ENCODE measurements at regions not wholly inside any gene's neighbourhood (a gene's known extent, or its start where the extent isn't known, plus 50 kb on each side); places are given as distances from the start of the nearest gene placed in this dataset.

DNA sequence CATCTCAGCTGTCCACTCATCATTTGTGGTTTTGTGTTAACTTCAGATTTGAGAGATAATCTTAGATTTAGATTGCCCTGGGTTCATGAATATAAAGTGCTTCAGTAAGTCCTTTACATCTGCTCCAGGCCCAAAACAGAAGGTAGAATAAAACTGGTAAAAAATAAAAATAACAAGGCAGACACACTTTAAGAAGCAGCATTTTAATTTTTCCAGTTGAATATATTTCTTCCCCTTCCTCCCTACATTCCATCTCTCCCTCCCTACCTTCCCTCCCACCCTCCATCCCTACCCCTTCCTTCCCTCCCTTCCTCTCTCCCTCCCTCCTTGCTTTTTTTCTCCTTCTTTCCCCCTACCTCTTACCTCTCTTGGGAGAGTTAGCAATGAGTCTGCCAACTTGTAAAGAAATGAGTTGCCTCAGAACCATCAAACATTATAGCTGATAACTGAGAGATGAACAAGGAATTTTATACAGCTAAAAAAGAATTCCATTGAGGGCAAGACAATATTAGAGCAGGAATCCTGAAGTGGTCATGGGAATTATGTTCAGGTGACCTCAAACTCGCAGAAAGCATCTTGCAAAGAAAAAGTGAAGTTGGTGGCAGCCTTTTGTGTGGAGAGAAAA is 145.0 kb upstream of the SOX4 start:
- H3K4me3 ChIP-seq (ENCODE audit: low read length in 3 of 3), result no peak overlapping the region
- no peak overlapping the region for H3K27ac ChIP-seq (ENCODE audit: low read depth in 2 of 2, low read length in 2 of 2)
- FAIRE-seq (no peak), DNase-seq (no peak)
- no peak overlapping the region for H3K9ac ChIP-seq (ENCODE audit: low read length in 3 of 3)
- H3K4me1 ChIP-seq (ENCODE audit: control insufficient read depth in 2 of 3, insufficient read depth in 2 of 3, low read depth in 1 of 3, low read length in 3 of 3), result no peaks in the 10 kb centered on the region
- no peaks in the 10 kb centered on the region for H3K9me3 ChIP-seq (ENCODE audit: control insufficient read depth in 2 of 3, insufficient read depth in 1 of 3, low read length in 3 of 3)
- H3K27me3 ChIP-seq (ENCODE audit: control insufficient read depth, insufficient read depth, low read length), result no peaks in the 10 kb centered on the region
- intact Hi-C loops (cut with DNase I), result no loop called here
- TF ChIP-seq, protein P1, sequence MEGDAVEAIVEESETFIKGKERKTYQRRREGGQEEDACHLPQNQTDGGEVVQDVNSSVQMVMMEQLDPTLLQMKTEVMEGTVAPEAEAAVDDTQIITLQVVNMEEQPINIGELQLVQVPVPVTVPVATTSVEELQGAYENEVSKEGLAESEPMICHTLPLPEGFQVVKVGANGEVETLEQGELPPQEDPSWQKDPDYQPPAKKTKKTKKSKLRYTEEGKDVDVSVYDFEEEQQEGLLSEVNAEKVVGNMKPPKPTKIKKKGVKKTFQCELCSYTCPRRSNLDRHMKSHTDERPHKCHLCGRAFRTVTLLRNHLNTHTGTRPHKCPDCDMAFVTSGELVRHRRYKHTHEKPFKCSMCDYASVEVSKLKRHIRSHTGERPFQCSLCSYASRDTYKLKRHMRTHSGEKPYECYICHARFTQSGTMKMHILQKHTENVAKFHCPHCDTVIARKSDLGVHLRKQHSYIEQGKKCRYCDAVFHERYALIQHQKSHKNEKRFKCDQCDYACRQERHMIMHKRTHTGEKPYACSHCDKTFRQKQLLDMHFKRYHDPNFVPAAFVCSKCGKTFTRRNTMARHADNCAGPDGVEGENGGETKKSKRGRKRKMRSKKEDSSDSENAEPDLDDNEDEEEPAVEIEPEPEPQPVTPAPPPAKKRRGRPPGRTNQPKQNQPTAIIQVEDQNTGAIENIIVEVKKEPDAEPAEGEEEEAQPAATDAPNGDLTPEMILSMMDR (IDR thresholded peaks at IDR 0.05; ENCODE audit: borderline replicate concordance, extremely low read depth, insufficient read depth), result no peak
- no peaks in the 10 kb centered on the region for H3K36me3 ChIP-seq (ENCODE audit: control insufficient read depth in 2 of 3, insufficient read depth in 3 of 3, low read length in 3 of 3)

DNA sequence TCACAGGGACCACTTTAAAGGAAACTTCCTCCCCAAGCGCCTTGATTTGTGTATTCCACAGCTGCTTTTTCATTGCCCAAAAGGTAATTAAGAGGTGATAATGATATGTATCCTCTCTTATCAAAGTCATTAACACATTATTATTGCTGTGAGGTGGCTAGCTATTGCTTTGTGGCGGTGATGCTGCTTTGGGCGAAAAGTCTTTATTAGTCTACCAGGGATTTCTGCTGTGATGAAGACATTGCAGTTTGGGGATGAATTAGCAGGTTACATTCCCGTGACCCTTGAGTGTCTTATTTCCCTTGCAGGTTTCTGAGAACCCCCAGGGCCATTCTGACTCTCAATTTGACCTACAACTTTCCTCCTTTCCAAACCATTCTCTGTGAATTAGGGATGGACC is 143.4 kb upstream of the SOX4 start:
- H3K36me3 ChIP-seq (ENCODE audit: control insufficient read depth in 2 of 3, insufficient read depth in 3 of 3, low read length in 3 of 3), result no peaks in the 10 kb centered on the region
- TF ChIP-seq, protein P1 (IDR thresholded peaks at IDR 0.05; ENCODE audit: borderline replicate concordance, extremely low read depth, insufficient read depth), result no peak
- H3K27ac ChIP-seq (ENCODE audit: low read depth in 2 of 2, low read length in 2 of 2), result no peak overlapping the region
- H3K9ac ChIP-seq (ENCODE audit: low read length in 3 of 3), result no peak overlapping the region
- no peaks in the 10 kb centered on the region for H3K4me1 ChIP-seq (ENCODE audit: control insufficient read depth in 2 of 3, insufficient read depth in 2 of 3, low read depth in 1 of 3, low read length in 3 of 3)
- intact Hi-C loops (cut with DNase I), result no loop called here
- no peaks in the 10 kb centered on the region for H3K9me3 ChIP-seq (ENCODE audit: control insufficient read depth in 2 of 3, insufficient read depth in 1 of 3, low read length in 3 of 3)
- no peak for FAIRE-seq
- no peak for DNase-seq
- H3K27me3 ChIP-seq (ENCODE audit: control insufficient read depth, insufficient read depth, low read length), result no peaks in the 10 kb centered on the region
- no peak overlapping the region for H3K4me3 ChIP-seq (ENCODE audit: low read length in 3 of 3)

DNA sequence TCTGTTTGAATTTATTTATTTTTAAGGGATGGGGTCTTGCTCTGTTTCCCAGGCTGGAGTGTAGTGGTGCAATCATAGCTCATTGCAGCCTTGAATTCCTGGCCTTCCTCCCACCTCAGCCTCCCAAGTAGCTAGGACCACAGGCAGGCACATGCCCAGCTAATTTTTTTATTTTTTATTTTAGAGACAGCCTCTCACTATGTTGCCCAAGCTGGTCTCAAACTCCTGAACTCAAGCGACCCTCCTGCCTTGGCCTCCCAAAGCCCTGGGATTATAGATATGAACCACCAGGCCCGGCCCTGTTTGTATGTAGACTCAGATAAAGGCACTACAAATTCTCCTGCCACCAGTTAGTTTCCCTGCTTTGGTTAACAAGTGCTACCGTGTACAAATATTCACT is 142.9 kb upstream of the SOX4 start:
- FAIRE-seq (no peak), DNase-seq (no peak)
- TF ChIP-seq, protein P1 (IDR thresholded peaks at IDR 0.05; ENCODE audit: borderline replicate concordance, extremely low read depth, insufficient read depth), result no peak
- no peaks in the 10 kb centered on the region for H3K27me3 ChIP-seq (ENCODE audit: control insufficient read depth, insufficient read depth, low read length)
- no peaks in the 10 kb centered on the region for H3K4me1 ChIP-seq (ENCODE audit: control insufficient read depth in 2 of 3, insufficient read depth in 2 of 3, low read depth in 1 of 3, low read length in 3 of 3)
- intact Hi-C loops (cut with DNase I), result no loop called here
- H3K36me3 ChIP-seq (ENCODE audit: control insufficient read depth in 2 of 3, insufficient read depth in 3 of 3, low read length in 3 of 3), result no peaks in the 10 kb centered on the region
- no peak overlapping the region for H3K4me3 ChIP-seq (ENCODE audit: low read length in 3 of 3)
- no peaks in the 10 kb centered on the region for H3K9me3 ChIP-seq (ENCODE audit: control insufficient read depth in 2 of 3, insufficient read depth in 1 of 3, low read length in 3 of 3)
- no peak overlapping the region for H3K9ac ChIP-seq (ENCODE audit: low read length in 3 of 3)
- no peak overlapping the region for H3K27ac ChIP-seq (ENCODE audit: low read depth in 2 of 2, low read length in 2 of 2)

DNA sequence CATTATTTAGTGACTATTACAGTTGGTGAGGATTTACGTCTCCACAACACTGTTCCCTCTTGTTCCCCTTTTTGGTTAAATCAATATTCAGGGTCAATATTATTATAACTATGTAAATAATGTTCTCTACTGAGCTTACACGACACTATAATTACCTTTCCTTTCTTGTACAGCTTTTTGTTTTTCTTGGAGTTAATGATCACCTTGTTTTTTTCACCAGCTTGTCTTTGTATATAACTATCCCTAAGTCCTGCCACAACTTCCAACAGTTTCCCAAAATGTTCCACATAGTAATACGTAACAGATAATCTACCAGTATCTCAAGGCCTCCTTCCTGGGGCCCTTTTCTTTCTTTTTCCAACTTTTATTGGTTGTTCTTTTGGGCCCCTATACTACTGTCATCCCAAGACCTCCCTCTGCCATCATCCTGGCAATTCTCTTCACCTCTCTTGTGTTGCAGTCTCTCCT is 142.0 kb upstream of the SOX4 start:
- Histone ChIP-seq H3K27ac (ENCODE audit: low read depth in 2 of 2, low read length in 2 of 2) (no peak overlapping the region), H3K36me3 (ENCODE audit: control insufficient read depth in 2 of 3, insufficient read depth in 3 of 3, low read length in 3 of 3) (no peaks in the 10 kb centered on the region), H3K9ac (ENCODE audit: low read length in 3 of 3) (no peak overlapping the region), H3K4me3 (ENCODE audit: low read length in 3 of 3) (no peak overlapping the region), H3K9me3 (ENCODE audit: control insufficient read depth in 2 of 3, insufficient read depth in 1 of 3, low read length in 3 of 3) (no peaks in the 10 kb centered on the region), H3K4me1 (ENCODE audit: control insufficient read depth in 2 of 3, insufficient read depth in 2 of 3, low read depth in 1 of 3, low read length in 3 of 3) (no peaks in the 10 kb centered on the region), H3K27me3 (ENCODE audit: control insufficient read depth, insufficient read depth, low read length) (no peaks in the 10 kb centered on the region)
- FAIRE-seq (no peak), DNase-seq (no peak)
- TF ChIP-seq, protein P1 (IDR thresholded peaks at IDR 0.05; ENCODE audit: borderline replicate concordance, extremely low read depth, insufficient read depth), result no peak
- intact Hi-C loops (cut with DNase I), result no loop called here

Measured in kidney (tissue), 13 donors.